Fibroblast of lung (primary cell): ENCODE measurements at regions not wholly inside any gene's neighbourhood (a gene's known extent, or its start where the extent isn't known, plus 50 kb on each side); places are given as distances from the start of the nearest gene placed in this dataset.

Source experiments
- EZH2 ChIP-seq: IDR thresholded peaks from 2 replicates; pipeline ENCODE4 v1.5.1; 2012; ENCODE audit warnings: low read length, control low read depth, mild to moderate bottlenecking; ENCODE audit errors: missing control alignments
- TF ChIP-seq, protein P1 (sequence below), 2 donors: IDR thresholded peaks in 1 of 2; conservative IDR thresholded peaks in 1 of 2; 1 replicate in 1 of 2; 2 replicates in 1 of 2; pipeline ENCODE4 v1.5.1; 2011 to 2012; ENCODE audit warnings: low read length in 2 of 2, control low read depth in 1 of 2, inconsistent platforms in 1 of 2, low read depth in 1 of 2, mild to moderate bottlenecking in 1 of 2

DNA sequence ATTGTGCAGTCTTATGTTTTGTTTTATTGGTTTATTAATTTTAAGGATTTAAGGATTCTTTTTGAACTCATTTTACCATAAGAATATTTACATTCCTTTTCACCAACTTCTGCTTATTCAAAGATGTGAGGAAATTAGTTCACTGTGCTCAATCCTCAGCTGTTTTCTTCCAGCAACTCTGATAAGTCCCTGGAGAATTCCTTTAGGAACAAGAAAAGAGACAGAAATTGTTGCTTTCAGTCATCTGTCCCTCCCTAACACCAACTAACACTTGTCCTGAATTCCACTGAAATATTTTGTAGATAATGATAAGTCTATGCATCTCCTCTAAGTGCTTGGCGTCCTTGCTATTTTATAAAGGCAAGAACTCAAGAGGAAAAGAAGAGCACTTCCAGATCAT lies 334.8 kb upstream of the MARCKS start:
- TF ChIP-seq, protein P1, sequence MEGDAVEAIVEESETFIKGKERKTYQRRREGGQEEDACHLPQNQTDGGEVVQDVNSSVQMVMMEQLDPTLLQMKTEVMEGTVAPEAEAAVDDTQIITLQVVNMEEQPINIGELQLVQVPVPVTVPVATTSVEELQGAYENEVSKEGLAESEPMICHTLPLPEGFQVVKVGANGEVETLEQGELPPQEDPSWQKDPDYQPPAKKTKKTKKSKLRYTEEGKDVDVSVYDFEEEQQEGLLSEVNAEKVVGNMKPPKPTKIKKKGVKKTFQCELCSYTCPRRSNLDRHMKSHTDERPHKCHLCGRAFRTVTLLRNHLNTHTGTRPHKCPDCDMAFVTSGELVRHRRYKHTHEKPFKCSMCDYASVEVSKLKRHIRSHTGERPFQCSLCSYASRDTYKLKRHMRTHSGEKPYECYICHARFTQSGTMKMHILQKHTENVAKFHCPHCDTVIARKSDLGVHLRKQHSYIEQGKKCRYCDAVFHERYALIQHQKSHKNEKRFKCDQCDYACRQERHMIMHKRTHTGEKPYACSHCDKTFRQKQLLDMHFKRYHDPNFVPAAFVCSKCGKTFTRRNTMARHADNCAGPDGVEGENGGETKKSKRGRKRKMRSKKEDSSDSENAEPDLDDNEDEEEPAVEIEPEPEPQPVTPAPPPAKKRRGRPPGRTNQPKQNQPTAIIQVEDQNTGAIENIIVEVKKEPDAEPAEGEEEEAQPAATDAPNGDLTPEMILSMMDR (conservative IDR thresholded peaks at IDR 0.05 in 1 of 2, IDR thresholded peaks at IDR 0.05 in 1 of 2; ENCODE audit: low read depth in 1 of 2, low read length in 2 of 2), result no peak
- TF ChIP-seq EZH2, result no peak
